Gastrocnemius medialis (tissue), 4 donors: ENCODE measurements at regions not wholly inside any gene's neighbourhood (a gene's known extent, or its start where the extent isn't known, plus 50 kb on each side); places are given as distances from the start of the nearest gene placed in this dataset.

ENCODE experiments used
- CTCF ChIP-seq, 5 experiments: fragments of 450-650 bp in 3 of 5; fragments of 200-600 bp in 2 of 5; sonication (generic) in 2 of 5; IDR thresholded peaks in 4 of 5; conservative IDR thresholded peaks in 1 of 5; 1 replicate in 4 of 5; 2 replicates in 1 of 5; pipeline ENCODE4 v1.5.1; 2016 to 2019; ENCODE audit warnings: antibody characterized with exemption in 5 of 5, mild to moderate bottlenecking in 3 of 5, moderate library complexity in 3 of 5
- POLR2A ChIP-seq, 2 donors: fragments of 450-650 bp; IDR thresholded peaks; one replicate each; pipeline ENCODE4 v1.6.1; 2017; ENCODE audit warnings: antibody characterized with exemption in 2 of 2, mild to moderate bottlenecking in 2 of 2, moderate library complexity in 2 of 2

GRCh38 chr1:71303617-71304041 lies 222.8 kb upstream of the ZRANB2 start:
- TF ChIP-seq POLR2A (IDR thresholded peaks at IDR 0.05) (no peak), CTCF (IDR thresholded peaks at IDR 0.05 in 4 of 5, conservative IDR thresholded peaks at IDR 0.05 in 1 of 5) (no peak)
